RPMI8226 (cell line): ENCODE measurements at regions not wholly inside any gene's neighbourhood (a gene's known extent, or its start where the extent isn't known, plus 50 kb on each side); places are given as distances from the start of the nearest gene placed in this dataset.
A peak's percentile ranks its signal among the peaks of the same experiment; 100 is the strongest.

ENCODE experiments used
- DNase-seq: peaks from one replicate; pipeline ENCODE4 v3.0.0-alpha.2; 2015

DNA sequence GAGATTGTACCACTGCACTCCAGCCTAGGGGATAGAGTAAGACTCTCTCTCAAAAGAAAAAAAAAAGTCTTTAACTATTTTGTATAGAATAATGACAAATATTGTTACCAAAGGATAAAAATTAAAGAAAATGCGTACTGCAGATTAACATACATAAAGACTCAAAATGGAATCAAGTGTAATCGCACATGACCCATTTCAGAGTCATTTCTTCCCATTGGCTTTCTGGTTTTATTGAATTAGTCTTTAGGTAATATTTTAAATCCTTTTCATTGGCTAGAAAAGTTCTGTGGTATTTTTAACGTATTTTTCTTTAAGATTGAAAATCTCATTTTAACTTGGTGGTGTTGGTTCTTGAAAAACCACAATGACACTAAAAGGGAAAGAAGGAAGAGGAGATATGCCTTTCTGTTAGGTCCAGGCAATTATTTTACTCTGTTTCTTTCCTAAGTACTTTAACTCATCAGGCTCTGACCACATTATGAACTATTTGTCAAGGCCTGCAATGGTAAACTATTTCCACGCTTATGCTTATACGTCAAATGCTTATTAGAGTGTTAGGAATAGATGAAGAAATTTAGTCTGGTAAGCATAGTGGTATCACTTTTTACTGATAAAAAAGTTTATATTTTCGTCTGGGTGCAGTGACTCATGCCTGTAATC is 52.3 kb downstream of the PLEKHG1 start:
- DNase-seq = no peak

DNA sequence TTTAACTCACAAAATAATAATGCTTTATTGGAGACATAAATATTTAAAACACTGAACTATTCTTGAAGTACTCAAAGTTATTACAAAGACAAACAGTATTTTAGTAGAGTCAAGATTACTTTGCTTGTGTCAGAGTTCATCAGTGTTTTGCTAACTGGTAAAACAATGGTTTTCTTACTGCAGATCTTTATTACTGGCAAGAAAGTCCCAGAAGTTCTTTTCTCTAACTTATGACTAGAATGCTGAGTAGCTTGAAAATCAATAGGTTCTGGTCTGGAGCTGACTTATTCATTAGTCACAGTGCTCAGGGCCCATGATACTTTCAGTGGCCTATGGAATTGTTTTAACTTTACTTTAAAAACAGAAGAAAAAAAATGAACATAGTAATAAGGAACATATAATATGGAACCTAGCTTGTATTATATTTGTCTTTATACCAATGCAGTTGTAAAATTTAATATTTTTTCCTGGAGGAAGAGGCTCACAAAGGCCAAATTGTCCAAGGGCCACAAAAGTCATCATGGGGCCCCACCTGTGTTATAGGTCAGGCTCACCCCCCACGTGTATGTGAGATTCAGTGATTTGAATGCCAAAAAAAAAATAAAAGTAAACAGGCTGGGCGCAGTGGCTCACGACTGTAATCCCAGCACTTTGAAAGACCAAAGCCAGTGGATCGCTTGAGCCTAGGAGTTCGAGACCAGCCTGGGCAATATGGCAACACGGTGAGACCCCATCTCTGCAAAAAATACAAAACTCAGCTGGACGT is 53.3 kb downstream of the PLEKHG1 start:
- DNase-seq = no peak

DNA sequence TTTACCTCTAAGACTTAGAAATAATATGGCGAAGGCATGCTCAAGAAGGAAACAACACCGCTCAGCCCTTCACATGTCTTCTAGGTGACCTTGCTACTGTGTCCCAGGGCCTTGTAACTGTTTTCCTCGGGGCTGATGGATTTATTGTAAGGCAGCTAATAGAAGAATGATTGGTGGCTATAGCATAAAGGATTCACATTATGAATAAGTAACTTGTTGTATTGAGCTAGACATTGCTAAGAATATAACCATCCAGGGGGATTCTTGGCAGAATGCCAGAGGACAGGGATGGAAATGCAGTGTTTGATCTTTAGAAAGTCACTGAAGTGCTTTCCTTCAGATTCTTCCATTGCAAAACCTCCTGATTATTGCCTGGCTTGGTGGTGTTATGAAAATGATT is 54.9 kb downstream of the PLEKHG1 start:
- DNase-seq = no peak

- no peak for DNase-seq
Observed at GRCh38 chr6:150656156-150656555, 56.5 kb downstream of the PLEKHG1 start.

DNA sequence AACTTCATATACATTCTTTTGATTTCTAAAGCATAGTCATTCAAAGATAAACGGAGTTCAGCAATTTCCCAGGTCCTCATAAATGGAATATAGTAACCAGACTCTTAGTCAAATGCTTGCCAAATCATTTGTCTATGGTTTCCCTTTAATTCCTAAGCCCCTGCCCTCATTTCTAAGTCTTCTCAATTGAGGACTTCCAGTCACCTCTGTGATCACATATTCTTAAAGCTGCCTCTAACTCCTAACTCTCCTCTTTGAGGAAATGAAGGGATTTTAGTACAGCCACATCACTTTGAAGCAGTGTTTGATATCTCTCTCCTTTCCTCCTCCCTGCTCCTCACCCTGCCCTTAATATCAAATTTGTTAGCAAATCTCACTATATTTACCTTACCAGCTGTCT is 58.7 kb downstream of the PLEKHG1 start:
- no peak for DNase-seq

DNA sequence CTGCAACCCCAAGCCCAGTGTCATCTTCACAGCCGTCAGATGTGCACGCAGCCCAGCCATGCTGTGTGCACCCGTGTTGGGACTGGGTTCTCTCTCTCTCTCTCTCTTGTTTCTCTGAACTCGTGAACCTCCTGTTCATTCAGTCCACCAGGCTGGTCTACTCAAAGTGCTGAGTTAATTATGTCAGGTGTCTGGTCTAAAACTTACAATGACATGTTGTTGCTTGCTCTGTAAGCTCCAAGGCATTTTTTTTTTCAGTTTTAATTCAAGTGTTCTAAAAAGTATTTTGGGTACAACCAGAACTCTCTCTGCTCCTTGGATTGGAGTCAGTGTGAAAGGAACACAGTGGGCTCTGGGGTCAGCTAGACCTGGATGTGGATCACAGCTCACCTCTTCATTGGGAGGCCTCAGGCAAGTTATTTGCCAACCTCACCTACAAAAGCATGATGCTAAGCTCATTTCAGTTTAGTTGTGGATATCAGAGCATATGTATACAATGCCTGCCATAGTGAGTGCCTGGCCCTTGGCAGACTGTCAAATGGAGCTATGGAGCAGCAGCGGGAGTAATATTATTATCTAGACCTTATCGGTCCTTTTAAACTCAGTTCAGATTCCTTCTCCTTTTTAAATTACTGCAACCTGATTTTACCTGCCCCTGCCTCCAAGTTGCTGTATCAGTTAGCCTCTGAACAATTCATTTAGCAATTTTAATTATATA is 59.5 kb downstream of the PLEKHG1 start:
- no peak for DNase-seq

DNA sequence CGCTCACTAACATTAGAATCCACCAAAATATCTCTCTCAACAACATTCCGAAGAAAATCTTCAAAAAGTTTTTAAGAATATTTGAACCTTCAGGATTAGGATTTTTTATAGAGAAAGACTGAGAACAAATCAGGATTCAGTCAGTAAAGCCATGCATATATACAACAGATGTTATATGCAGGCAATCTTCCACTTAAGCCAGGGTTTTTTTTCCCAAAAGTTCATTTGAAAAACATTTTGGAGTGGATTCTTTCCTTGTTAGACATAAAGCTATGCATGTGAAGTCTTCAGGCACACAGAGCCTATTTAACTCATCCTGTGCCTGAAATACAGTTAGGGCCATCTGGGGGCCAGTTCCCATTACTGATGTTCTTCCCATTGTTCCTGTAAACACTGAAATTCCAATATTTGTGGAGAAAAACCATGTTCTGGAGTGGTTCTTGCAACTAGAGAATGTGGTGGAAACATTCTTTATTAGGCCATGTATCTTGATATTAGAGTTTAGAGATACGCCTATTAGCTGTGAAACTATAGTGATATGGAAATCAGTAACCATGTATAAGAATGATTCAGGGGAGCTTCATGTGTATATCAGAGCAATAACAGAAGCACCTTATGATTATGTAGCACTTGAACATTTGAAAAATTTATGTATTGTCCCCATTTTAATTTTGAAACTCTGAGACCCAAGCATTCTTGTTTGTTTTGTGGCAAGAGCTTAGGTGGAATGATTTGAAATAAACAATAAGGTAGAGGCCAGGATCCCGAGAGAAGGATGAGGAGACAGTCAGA is 61.7 kb downstream of the PLEKHG1 start:
- no peak for DNase-seq

- DNase-seq = no peak
Observed at GRCh38 chr6:150662814-150663213, 63.1 kb downstream of the PLEKHG1 start.

GRCh38 chr6:150664091-150664490 is 64.4 kb downstream of the PLEKHG1 start:
- DNase-seq = no peak

DNA sequence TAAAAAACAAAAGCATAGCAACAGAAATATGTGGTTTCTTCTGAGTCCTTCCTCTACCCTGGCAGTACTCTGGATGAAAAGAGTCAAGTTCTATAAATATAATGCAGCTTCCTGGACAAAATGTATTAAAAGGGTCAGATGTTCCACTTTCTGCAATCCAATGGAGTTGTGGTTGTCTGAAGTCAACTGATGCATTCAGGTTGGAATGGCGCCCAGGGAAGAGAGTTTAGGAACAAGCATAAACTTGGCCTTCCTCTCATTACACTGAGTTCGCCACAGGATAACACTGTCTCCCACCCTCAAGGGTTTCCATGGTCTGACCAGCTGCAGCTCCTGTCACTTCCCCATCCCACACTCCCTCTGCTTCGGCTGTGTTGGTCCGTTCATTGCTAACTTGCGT is 66.4 kb downstream of the PLEKHG1 start:
- DNase-seq = no peak

DNA sequence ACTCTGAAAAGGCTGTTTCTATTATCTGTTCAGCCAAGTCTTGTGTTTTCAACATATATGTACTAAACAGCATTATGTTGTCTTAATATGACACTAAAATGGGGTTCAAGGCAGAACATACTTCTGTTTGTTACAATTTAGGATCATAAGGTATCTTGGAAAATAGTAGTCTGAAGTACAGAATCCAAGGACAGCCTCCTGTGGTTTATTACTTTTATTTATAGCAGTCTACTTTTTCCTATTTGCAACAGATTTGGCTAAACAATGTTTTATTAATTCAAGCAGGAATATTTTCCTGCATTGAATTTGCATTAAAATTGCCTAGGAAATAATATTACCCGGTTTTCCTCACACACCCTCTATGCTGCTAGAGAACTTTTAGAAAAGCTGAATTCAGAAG is 67.7 kb downstream of the PLEKHG1 start:
- no peak for DNase-seq

DNA sequence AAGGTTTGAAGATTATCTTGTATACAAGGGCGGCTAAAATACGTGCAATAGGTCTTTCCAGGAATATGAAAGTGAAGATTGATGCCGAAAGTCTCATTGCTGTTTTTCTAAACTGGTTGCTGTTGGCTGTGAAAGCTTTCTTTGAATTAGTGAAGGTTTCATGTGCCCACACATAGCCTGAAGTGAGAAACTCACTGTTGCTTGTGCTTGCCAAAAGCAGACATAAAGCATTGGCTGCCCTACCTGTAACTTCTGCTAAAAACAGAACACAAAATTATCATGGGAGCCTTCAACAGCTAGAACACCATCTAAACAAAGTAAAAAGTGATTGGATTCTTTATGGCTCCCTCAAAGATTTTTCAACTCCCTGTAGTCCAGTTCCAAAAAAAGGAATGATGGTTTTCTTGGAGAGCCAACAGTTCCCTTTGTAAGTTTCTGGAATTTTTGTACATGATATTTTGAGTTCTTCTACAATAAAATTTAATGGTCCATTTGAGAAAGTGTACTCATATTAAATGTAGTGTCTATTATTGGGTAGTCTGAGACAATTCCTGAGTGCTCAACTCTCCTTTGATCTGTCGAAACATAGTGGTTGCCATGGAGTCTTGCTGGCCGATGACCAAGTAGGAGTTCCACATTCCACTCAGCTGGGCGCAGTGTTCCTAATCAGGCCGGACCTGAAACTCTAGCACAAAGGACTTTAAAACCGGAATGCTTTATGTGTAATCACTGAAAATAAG is 68.5 kb downstream of the PLEKHG1 start:
- peak; percentile 44 for DNase-seq

DNA sequence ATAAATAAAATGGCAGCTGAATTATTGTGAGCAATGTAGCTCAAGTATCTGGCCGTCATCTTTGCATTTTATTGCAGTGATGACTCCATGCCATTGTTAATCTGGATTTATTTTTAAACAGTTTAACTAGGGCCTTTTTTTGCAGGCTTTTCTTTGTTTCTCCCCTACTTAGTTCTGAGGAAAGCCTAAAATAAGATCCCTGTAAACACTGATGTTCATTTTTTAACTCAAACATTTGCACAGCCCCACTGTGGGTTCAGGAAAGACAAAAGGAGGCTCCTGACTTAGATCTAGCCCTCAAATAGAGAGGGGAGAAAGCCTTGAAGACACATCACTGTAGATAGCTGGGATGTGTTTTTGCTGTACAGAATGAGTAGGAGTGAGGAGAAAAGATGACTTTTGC is 69.2 kb downstream of the PLEKHG1 start:
- no peak for DNase-seq

DNA sequence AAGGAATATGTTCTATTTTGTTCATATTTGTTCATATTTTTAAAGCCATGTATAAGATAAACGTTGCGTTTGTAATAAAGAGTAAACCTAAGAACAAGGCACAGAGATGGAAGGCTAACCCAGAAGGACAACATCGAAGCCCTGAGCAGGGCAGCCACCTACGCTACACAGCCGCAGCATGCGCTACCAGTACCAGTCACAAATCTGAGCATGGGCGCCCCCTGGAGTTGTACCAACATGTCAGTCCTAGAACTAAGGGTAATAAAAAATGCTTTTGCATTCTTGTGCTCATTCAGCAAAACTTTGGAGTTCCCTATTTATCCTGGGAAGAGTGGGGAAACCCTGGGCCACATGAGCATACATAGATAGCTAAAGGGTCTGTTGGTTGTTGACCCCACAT is 70.6 kb downstream of the PLEKHG1 start:
- no peak for DNase-seq

GRCh38 chr6:150672800-150673199 is 73.1 kb downstream of the PLEKHG1 start:
- DNase-seq = no peak

GRCh38 chr6:150673720-150674346 is 74.1 kb downstream of the PLEKHG1 start:
- DNase-seq = no peak

GRCh38 chr6:150676344-150676743 is 76.7 kb downstream of the PLEKHG1 start:
- no peak for DNase-seq

- DNase-seq = no peak
Observed at GRCh38 chr6:150676772-150677171, 77.1 kb downstream of the PLEKHG1 start.

DNA sequence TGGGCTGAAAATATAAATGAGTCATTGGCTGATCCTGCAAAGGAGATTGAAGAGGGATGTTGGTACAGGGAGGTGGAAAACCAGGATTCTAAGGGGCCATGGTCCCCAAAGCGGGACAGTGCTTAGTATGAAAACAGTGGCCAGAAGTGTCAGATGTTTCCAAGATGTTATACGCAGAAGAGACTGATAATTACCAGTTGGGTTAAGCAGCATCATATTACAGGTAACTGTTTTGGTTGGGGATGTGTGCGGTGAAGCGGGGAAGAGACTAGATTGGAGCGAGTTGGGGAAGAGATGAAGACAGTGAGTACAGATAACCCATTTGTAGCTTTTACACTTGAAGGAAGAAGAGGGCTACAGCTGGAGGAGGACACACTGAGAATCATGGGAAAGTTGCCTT is 80.8 kb downstream of the PLEKHG1 start:
- DNase-seq = no peak

DNA sequence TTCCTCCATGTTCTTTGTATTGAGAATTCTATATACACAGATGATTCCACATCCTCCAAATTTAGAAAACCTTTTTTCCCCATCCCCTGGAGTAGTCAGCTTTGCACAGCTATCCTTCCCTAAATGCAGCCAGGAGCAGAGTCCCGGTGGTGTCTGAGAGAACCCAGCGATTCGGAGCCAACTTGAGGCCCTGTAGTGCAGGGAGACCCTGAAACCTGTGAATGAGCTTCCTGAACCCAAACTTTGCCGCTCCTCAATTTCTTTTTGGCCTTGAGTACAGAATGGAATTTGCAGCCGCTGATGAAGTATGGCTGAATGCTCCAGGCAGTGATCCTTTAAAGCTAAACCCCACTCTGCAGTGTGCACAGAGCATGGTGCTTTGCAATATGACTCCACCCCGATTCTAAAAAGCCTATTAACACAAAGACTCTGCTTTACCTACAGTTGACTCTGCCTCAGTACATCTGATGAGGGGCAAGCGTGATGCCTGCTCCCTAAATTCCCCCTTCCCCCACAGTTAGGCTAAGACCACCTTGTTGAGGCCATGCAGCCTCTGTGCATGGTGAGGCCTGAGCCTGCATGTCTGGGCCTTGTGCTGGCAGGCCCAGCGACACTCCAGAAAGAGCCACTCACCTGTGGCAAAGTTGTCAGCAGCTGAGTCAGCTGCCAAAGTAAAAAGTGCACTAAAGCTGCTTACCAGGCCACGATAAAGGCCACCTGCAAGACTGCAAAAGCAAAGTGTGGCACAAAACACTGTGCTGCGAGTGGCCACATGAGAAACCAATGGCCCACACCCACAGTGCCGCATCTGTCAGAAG is 82.1 kb downstream of the PLEKHG1 start:
- peak; percentile 50 for DNase-seq

GRCh38 chr6:150683320-150683719 is 83.6 kb downstream of the PLEKHG1 start:
- no peak for DNase-seq
